Heart left ventricle (tissue), 16 donors: ENCODE measurements at regions not wholly inside any gene's neighbourhood (a gene's known extent, or its start where the extent isn't known, plus 50 kb on each side); places are given as distances from the start of the nearest gene placed in this dataset.

Experiments
- ATAC-seq, 4 donors: fragments of 200-7000 bp; cut with Tn5 transposase; one replicate each; pipeline ENCODE4 v1.9.1; 2020 to 2022; ENCODE audit warnings: moderate library complexity in 4 of 4, mild to moderate bottlenecking in 3 of 4, moderate number of reproducible peaks in 1 of 4
- DNase-seq, 5 donors: peaks; one replicate each; pipeline ENCODE4 v3.0.0-alpha.2; 2020
- H3K27ac ChIP-seq, 12 donors: fragments of 200-600 bp; sonication (generic) in 4 of 12; one replicate each; pipeline versions ENCODE4 v1.5.0 to v1.8.0; 2016 to 2022; ENCODE audit warnings: mild to moderate bottlenecking in 2 of 12
- H3K27me3 ChIP-seq, 9 donors: fragments of 200-600 bp; sonication (generic) in 2 of 9; one replicate each; pipeline versions ENCODE4 v1.5.1 to v1.8.0; 2016 to 2022; ENCODE audit warnings: mild to moderate bottlenecking in 3 of 9
- H3K36me3 ChIP-seq, 9 donors: fragments of 200-600 bp; sonication (generic) in 2 of 9; one replicate each; pipeline versions ENCODE4 v1.5.0 to v1.8.0; 2018 to 2022; ENCODE audit warnings: mild to moderate bottlenecking in 2 of 9
- H3K4me1 ChIP-seq, 12 donors: fragments of 200-600 bp; sonication (generic) in 4 of 12; one replicate each; pipeline versions ENCODE4 v1.5.0 to v1.8.0; 2016 to 2022; ENCODE audit warnings: mild to moderate bottlenecking in 3 of 12
- H3K4me3 ChIP-seq, 12 donors: fragments of 200-600 bp; sonication (generic) in 4 of 12; one replicate each; pipeline versions ENCODE4 v1.5.0 to v1.8.0; 2017 to 2022; ENCODE audit warnings: mild to moderate bottlenecking in 9 of 12, moderate library complexity in 4 of 12
- H3K9me3 ChIP-seq, 12 donors: fragments of 200-600 bp; sonication (generic) in 4 of 12; one replicate each; pipeline versions ENCODE4 v1.5.0 to v1.8.0; 2016 to 2022; ENCODE audit warnings: mild to moderate bottlenecking in 1 of 12
- POLR2A ChIP-seq, 2 donors: fragments of 450-650 bp; IDR thresholded peaks; one replicate each; pipeline ENCODE4 v1.6.1; 2017; ENCODE audit warnings: antibody characterized with exemption in 2 of 2, mild to moderate bottlenecking in 2 of 2, moderate library complexity in 2 of 2
- WGBS, 4 donors: extraction: QIAGEN DNeasy Blood & Tissue Kit in 2 of 4; methylation state at CpG; one replicate each; pipeline versions ENCODE4 v1.1.5 to v1.1.7; 2013 to 2018; 5-methylcytosine and 5-hydroxymethylcytosine counted together
- intact Hi-C, 10 donors: fragments of 100-400 bp; cut with DNase I; formaldehyde crosslinking; loops; one replicate each; pipeline versions ENCODE4 v1.11.1 to v1.14.2; 2022
- TF ChIP-seq, protein P1 (sequence below), 12 donors: fragments of 200-600 bp; sonication (generic) in 4 of 12; IDR thresholded peaks; one replicate each; pipeline versions ENCODE4 v1.5.0 to v1.8.0; 2018 to 2022; ENCODE audit warnings: antibody characterized with exemption in 12 of 12, mild to moderate bottlenecking in 5 of 12
- donor health status: ischemic (EF 13 %, LVEDD 7.1; RV severe dilation, severe dysfunction).
- donor health status: healthy with polysubstance abuse.
- donor health status: DM: no; HTN: yes; CAD: no.
- donor health status: DM: no; HTN: no; CAD: no.
- donor health status: ischemic (EF 25% LVEDD 6.9; RV normal size, moderate dysfunction).
- donor health status: ischemic (EF 25% LVEDD 5.7; RV mildly dilated, moderate dysfunction).
- donor health status: healthy.
- donor health status: DM: yes; HTN: yes; CAD: no.
- donor health status: ischemic (EF 35%, LVEDD 5.7; RV mildly dilated, moderate dysfunction).
- donor health status: nonischemic (EF 11% LVEDD 7.7; RV severe dilation, severe dysfunction).
- donor health status: DM: yes; HTN: yes; CAD: no.
- donor health status: PGD.
- donor health status: ischemic (EF 29% LVEDD 5.4; RV normal size, mild dysfunction).
- donor health status: nonischemic (EF 23%, LVEDD 6.1; RV moderate dilation, normal function).

DNA sequence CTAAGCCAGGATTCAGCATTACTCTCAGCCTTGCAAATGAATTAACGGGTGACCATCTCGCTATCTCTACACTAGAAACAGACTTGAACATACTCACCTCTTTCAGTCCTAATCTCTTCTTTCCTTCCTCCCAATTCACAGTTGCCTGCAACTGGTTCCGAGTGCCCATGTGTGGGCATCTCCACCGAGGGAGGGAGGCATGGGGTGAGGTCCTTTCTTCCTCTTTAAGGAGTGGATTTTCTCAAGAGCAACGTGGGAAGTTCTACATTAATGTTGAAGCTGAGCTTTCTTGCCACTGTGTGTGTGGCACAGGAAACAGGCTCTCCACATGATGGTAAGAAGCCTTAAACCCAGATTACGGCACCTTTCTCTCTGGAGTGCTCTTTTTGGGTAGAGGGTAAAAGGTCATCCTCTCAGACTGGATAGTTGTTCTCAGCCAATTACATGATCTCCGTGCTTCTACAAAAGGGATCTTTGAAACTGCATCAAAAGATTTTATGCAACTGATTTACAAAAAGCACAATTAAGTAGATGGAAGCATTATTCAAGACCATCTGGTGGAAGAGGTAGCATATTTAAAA is 286.8 kb upstream of the NR2F2 start:
- ATAC-seq (no peak), DNase-seq (no peak)
- WGBS, 4 donors: 83 to 90% (median 87%) methylated on average over 7 of the region's 7 CpGs
- H3K36me3 ChIP-seq: no peaks in the 10 kb centered on the region
- H3K27me3 ChIP-seq: no peaks in the 10 kb centered on the region
- TF ChIP-seq, protein P1, sequence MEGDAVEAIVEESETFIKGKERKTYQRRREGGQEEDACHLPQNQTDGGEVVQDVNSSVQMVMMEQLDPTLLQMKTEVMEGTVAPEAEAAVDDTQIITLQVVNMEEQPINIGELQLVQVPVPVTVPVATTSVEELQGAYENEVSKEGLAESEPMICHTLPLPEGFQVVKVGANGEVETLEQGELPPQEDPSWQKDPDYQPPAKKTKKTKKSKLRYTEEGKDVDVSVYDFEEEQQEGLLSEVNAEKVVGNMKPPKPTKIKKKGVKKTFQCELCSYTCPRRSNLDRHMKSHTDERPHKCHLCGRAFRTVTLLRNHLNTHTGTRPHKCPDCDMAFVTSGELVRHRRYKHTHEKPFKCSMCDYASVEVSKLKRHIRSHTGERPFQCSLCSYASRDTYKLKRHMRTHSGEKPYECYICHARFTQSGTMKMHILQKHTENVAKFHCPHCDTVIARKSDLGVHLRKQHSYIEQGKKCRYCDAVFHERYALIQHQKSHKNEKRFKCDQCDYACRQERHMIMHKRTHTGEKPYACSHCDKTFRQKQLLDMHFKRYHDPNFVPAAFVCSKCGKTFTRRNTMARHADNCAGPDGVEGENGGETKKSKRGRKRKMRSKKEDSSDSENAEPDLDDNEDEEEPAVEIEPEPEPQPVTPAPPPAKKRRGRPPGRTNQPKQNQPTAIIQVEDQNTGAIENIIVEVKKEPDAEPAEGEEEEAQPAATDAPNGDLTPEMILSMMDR (IDR thresholded peaks at IDR 0.05): no peak
- TF ChIP-seq POLR2A (IDR thresholded peaks at IDR 0.05): no peak
- no peak overlapping the region for H3K4me3 ChIP-seq
- no peak overlapping the region for H3K27ac ChIP-seq
- H3K9me3 ChIP-seq: peaks cover 0 to 2% (median 0%) of the 10 kb centered on the region in 12 donors
- peaks cover 0 to 36% (median 18%) of the 10 kb centered on the region in 12 donors for H3K4me1 ChIP-seq
- intact Hi-C loops: no loop called here

DNA sequence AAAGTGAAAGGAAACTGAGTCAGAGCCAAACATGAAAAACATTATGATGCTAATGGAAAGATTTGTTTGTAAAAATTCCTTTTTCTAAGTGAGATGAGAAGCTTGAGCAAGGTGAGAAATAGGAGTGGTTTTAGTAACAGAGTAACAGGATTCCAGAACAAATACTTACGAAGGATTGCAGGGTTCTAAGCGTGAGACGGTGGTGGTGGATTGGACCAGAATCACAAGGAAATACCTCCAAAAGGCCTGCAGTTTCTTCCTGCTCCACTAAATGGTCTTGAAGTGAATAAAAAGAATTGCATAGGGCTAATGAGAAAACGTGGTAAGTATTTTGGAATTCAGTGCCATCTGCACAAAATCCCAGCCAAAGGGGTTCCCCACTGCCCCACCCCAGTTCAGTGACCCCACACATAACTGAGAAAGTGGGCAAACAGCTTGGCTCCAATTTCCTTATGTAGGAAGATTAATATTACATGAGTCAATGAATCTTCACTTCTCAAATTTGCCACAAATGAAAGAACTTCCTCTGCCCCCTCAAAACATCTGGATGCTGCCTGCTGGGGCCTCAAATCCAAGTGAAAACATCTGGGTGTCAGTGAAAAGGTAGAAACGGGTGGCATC is 283.8 kb upstream of the NR2F2 start:
- Histone ChIP-seq H3K4me3 (peak overlapping the region in 1 of 12 donors; percentile 21), H3K27me3 (peaks cover 0 to 9% (median 0%) of the 10 kb centered on the region in 9 donors), H3K27ac (peak overlapping the region in 10 of 12 donors; percentile 26 to 74 (median 54)), H3K9me3 (peaks cover 0 to 6% (median 0%) of the 10 kb centered on the region in 12 donors), H3K4me1 (peaks cover 0 to 36% (median 22%) of the 10 kb centered on the region in 12 donors), H3K36me3 (no peaks in the 10 kb centered on the region)
- 79 to 83% (median 80%) methylated on average over 5 of the region's 5 CpGs for WGBS, 4 donors
- ATAC-seq (peak in 1 of 4 donors; percentile 6), DNase-seq (no peak)
- no peak for TF ChIP-seq POLR2A (IDR thresholded peaks at IDR 0.05)
- intact Hi-C loops: no loop called here

DNA sequence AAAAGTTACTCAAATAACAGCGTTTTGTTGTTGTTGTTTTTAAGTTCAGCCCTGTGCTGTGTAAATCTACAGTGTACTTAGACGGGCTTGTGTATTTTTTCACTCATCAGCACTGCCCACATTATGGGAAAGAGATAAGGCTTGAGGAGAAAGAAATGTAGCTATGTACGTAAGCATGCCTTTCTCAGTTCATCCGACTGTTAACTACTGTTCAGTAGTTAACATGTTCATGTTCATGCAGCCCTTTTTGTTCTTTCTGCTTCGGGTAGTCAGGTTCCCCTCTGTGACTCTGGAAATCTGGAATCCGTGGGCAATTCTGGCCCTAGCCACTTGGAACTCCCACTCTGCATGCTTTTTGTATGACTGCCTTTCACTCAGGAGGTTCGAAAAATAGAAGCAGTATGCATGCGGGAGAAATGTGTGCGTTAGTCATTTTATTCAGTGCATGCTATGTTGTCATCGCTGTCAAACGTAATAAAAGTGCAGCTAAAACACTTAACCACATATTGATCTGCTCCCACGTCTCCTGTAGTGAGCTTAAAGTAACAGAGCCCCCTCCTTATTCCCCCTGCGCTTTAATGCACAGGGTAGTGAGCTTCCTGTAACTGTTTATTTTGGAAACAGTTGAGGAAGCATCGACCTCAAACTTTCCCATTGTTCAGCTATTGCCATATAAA is 283.1 kb upstream of the NR2F2 start:
- 11 to 17% (median 14%) methylated on average over 14 of the region's 14 CpGs for WGBS, 4 donors
- Histone ChIP-seq H3K9me3 (peaks cover 0 to 6% (median 0%) of the 10 kb centered on the region in 12 donors), H3K36me3 (no peaks in the 10 kb centered on the region), H3K4me1 (peaks cover 0 to 34% (median 24%) of the 10 kb centered on the region in 12 donors), H3K4me3 (peak overlapping the region in 2 of 12 donors; percentile 7 to 21), H3K27me3 (peaks cover 0 to 15% (median 0%) of the 10 kb centered on the region in 9 donors), H3K27ac (peak overlapping the region in 11 of 12 donors; percentile 14 to 74 (median 50))
- TF ChIP-seq, protein P1 (IDR thresholded peaks at IDR 0.05): no peak
- TF ChIP-seq POLR2A (IDR thresholded peaks at IDR 0.05): no peak
- intact Hi-C loops: no loop called here
- peak in 1 of 5 donors; percentile 32 for DNase-seq
- peak; percentile 38 to 86 (median 76) for ATAC-seq

DNA sequence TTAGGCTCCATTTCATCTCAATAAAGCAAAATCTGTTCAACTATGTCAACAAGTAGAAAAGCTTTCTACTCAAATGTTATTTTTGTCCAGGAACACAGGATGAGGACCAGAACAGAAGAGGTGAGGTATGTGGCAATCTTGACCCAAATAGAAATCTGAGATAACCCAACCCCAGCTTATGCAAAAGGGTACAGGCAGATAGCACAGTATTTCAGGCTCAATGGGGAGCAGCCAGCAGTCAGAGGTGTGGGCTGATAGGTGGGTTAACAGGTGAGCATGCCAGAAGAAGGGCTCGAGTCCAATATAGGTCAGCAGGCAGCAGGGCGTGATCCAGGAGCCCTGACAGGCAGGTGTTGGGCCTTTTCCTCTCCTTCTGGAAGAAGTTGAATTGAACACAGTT is 281.2 kb upstream of the NR2F2 start:
- peaks cover 0 to 27% (median 0%) of the 10 kb centered on the region in 9 donors for H3K27me3 ChIP-seq
- no peak overlapping the region for H3K4me3 ChIP-seq
- H3K36me3 ChIP-seq: no peaks in the 10 kb centered on the region
- H3K4me1 ChIP-seq: peaks cover 0 to 49% (median 29%) of the 10 kb centered on the region in 12 donors
- intact Hi-C loops: no loop called here
- peaks cover 0 to 6% (median 0%) of the 10 kb centered on the region in 12 donors for H3K9me3 ChIP-seq
- TF ChIP-seq, protein P1 (IDR thresholded peaks at IDR 0.05): no peak
- no peak for TF ChIP-seq POLR2A (IDR thresholded peaks at IDR 0.05)
- no peak overlapping the region for H3K27ac ChIP-seq
- DNase-seq: no peak
- 52 to 79% (median 74%) methylated on average over 2 of the region's 2 CpGs for WGBS, 4 donors
- peak in 1 of 4 donors; percentile 52 for ATAC-seq
